Esophagus squamous epithelium (tissue), 4 donors: ENCODE measurements at regions not wholly inside any gene's neighbourhood (a gene's known extent, or its start where the extent isn't known, plus 50 kb on each side); places are given as distances from the start of the nearest gene placed in this dataset.

Experiments used
- POLR2A ChIP-seq, 4 donors: fragments of 450-650 bp; IDR thresholded peaks; one replicate each; pipeline ENCODE4 v1.6.1; 2017; ENCODE audit warnings: antibody characterized with exemption in 4 of 4, mild to moderate bottlenecking in 4 of 4, moderate library complexity in 3 of 4
- TF ChIP-seq, protein P1 (sequence below), 6 experiments: fragments of 450-650 bp in 4 of 6; fragments of 200-600 bp in 2 of 6; sonication (generic) in 2 of 6; IDR thresholded peaks; one replicate each; pipeline ENCODE4 v1.5.1; 2016 to 2019; ENCODE audit warnings: antibody characterized with exemption in 6 of 6, mild to moderate bottlenecking in 4 of 6, moderate library complexity in 4 of 6

DNA sequence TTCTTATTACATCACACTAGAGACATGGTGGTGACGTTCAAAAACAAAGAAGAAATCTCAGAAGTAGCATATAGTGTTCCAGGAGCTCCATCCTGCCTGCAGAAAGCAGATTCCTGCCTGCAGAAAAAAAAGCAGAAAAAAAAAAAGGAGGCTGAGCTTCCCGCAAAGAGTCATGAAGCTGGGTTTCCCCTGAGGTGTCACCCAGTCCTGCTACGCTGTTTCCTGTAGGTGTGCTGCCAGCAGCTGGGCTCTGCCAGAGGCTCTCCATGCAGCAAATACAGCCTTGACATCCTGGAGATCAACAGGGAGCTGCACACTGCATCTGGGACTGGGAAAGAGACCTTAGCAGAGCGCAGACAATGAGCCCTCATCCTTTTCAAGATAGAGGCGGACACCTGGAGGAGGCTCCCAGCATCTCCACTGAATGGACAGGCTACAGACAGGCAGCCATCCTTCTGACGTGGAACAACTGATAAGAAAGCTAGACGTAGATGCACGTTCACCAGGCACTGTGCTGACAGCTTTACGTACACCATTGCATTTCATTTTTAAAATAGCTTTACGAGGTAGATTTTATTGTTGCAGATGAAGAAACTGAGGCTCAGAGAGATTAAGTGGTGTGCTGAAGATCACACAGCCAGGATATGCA lies 350.9 kb downstream of the FOXO1 start:
- TF ChIP-seq, protein P1, sequence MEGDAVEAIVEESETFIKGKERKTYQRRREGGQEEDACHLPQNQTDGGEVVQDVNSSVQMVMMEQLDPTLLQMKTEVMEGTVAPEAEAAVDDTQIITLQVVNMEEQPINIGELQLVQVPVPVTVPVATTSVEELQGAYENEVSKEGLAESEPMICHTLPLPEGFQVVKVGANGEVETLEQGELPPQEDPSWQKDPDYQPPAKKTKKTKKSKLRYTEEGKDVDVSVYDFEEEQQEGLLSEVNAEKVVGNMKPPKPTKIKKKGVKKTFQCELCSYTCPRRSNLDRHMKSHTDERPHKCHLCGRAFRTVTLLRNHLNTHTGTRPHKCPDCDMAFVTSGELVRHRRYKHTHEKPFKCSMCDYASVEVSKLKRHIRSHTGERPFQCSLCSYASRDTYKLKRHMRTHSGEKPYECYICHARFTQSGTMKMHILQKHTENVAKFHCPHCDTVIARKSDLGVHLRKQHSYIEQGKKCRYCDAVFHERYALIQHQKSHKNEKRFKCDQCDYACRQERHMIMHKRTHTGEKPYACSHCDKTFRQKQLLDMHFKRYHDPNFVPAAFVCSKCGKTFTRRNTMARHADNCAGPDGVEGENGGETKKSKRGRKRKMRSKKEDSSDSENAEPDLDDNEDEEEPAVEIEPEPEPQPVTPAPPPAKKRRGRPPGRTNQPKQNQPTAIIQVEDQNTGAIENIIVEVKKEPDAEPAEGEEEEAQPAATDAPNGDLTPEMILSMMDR (IDR thresholded peaks at IDR 0.05) = no peak
- no peak for TF ChIP-seq POLR2A (IDR thresholded peaks at IDR 0.05)
